ENCODE measurements at regions not wholly inside any gene's neighbourhood (a gene's known extent, or its start where the extent isn't known, plus 50 kb on each side); places are given as distances from the start of the nearest gene placed in this dataset.

- TF ChIP-seq CTCF (conservative IDR thresholded peaks at IDR 0.05; ENCODE audit: low read depth, low read length) (no peak), EZH2 (IDR thresholded peaks at IDR 0.05; ENCODE audit: borderline replicate concordance, low read depth, low read length, poor library complexity, severe bottlenecking) (no peak)
Observed at GRCh38 chr6:6891125-6891721, 216.5 kb upstream of the RREB1 start.
